HG02571 (cell line): ENCODE measurements at regions not wholly inside any gene's neighbourhood (a gene's known extent, or its start where the extent isn't known, plus 50 kb on each side); places are given as distances from the start of the nearest gene placed in this dataset.
"Not testable (repeated sequence)": the region's sequence is repeated elsewhere in the genome, so short reads cannot be mapped to it uniquely, and the experiment has no call there.

ENCODE experiments used
- ATAC-seq: cut with Tn5 transposase; IDR thresholded peaks from one replicate; pipeline ENCODE4 v1.9.1; 2021; ENCODE audit warnings: mild to moderate bottlenecking, moderate library complexity; ENCODE audit not compliant: unreplicated experiment

DNA sequence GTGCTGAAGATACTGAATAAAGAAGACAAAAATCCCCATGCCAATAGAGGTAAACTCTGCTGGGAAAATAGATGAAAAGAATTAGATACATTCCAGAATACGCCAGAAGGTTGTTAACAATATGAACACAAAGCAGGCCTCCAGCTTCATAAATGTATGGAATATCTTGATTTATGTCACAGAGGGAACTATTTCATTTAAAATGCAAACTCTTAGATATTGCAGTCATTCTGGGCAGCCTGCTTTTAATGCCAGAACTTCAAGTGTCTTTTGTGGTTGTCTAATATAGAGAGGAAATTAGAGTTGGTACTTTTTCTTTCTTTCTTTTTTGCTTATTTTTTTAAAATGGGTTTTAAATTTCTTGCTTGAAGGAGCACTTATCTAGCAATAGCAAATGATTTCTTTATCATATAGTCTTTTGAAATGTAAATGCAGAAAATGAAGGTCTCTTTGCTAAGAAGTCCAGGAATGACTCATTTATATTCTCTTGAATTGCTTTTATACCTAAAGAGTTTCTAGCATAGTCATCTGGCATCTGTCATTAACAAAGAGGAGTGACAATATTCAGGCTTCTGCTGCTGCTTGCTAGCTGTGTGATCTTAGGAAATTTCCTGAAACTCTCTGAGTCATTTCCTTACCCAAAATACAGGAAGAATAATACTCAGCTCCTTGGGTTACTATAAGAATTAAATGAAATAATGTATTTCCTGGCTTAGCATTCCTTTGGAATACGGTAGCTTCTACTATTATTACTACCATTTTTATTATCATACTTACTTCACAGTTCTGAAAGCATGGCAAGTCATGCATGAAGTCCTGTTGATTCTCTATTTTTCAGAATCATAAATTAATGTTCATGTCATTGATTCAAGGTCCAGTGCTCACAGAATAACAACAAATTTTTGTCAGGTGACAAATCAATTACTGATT lies 527.6 kb downstream of the DIPK2A start:
- ATAC-seq = no peak

DNA sequence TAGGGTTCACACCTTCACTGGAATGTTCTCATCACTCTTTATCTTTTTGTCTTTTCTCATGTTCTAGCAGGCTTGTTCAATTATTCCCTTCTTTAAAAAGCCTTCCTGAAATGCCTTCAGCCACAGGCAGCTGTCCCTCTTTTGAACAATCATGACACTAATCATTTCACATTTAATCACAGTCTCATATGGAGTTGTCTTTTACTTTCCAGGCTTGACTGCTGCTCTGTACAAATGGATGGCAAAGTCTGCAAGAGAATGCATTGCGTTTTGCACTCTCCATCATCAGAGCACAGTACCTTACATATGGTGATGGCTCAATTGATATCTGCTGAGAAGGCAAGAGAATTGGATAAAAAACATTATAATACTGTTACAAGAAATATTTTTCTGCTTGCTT lies 529.8 kb downstream of the DIPK2A start:
- ATAC-seq = no peak

DNA sequence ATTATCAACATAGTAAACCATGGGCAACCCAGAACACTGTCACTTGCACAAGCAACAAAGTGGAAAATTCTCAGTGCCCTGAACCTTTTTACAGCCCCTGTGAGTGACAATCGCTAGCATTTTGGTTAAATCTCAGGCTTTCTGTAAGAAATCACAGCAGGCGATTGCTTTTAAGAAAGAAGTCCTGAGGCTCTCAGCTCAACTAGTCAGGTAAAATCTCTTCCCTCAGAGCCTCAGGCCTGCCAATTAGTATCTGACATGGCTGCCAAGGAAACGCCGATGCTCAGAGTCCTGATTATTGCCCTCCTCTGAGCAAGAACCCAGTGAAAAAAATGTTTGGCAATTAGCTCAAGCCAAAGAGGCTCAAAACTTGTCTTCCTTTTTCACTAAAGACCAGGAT lies 530.8 kb downstream of the DIPK2A start:
- ATAC-seq = no peak

DNA sequence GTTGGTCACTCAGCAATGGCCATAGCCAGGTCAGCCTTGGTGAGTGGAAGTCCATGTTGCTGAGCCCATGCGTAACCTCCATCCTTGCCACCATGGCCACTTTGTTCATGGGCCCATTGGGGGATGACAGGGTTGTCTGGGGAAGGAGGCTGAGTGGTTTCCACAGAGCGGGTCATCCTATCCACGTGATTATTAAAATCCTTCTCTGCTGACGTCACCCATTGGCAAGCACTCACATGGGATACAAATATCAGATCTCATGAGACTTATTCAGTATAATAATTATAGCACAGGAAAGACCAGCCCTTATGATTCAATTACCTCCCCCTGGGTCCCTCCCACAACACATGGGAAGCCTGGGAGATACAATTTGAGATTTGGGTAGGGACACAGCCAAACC lies 534.8 kb downstream of the DIPK2A start:
- not testable (repeated sequence) for ATAC-seq

DNA sequence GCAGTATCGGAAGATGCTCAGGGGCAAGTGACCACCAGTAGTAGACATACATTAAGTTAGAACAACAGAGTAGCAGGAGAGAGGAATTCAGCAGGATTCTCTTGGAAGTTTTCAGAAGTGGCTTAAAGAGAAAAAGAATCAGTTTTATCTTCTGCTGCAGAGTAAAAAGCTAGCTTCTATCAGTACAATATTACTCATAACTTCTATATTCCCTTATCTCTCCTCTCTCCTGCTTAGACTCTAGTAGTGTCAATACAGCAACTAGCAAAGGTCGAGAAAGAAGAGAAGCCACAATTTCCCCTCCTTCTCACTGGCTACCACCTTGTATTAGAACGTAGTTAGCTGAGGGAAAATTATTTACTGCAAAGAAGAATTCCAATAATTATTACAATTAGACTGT lies 539.7 kb downstream of the DIPK2A start:
- ATAC-seq = no peak

DNA sequence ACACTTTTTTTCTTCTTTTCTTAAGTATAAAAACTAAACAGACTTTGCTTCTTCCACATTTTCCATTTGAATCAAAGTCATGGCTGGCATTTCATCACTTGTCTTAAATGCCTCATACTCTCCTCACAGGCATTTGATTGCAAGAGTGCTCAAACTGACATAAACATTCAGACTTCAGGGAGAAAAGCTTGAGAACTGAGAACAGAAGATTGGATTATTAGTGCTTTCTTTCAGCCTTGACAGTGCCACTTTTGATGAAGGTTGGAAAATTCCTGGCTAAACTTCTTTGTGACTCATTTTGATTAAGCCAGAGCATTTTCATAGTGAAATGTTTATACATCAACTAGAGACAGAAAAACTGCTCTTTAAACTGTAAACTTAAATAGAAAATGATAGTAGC lies 544.4 kb downstream of the DIPK2A start:
- no peak for ATAC-seq

DNA sequence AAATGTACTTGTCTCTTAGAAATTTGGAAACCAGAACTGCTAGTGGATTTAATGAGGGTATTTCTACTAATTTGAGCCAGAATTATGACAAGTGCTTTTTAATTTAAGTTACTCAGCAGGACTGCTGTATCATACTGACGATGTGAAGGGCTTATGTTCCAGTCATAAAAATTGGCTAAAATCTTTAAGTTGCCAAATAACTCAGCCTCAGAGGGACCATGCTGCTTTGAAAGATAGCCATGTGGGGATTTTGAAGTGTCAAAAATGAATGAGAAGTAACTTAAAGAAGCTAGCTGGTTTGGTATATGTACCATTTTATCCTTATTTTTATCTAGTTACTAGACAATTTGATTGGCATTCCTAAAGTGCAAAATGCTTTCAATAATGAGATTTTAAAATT lies 545.0 kb downstream of the DIPK2A start:
- ATAC-seq = no peak

DNA sequence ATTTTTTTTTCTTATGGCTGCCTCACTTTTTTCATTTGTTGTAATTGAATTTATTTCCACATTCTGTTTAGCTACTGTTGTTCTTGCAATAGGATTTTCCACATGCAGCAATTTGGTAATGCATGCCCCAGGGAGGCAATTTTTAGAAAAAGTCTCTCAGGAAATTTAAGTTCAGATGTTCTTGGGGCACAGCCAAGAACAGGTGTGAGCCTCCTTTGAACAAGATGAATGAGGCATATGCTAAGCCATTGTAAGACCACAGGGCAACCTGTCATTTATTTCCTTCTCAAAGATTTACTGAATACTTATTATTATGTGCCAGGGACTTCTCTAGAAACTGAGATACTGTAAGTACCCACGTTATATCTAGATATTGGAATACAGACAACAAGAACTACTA lies 549.5 kb downstream of the DIPK2A start:
- no peak for ATAC-seq

DNA sequence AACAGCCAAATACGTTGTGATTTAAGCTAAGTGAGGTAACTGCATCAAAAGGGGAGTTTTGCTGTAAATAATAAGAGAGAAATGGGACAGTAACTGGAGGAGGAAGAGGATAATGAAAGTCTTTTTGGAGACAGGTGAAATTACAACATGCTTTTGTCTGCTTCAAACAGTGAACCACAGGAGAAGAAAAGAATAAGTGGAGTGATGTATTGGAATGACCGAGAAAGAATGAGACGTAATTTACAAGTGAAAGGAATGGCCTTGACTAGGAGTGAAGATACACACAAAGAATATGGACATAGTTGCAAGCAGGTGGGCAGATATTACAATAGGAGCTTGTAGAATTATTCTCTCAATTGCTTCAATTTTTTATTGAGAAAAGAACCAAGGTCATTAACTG lies 550.8 kb downstream of the DIPK2A start:
- ATAC-seq = no peak

DNA sequence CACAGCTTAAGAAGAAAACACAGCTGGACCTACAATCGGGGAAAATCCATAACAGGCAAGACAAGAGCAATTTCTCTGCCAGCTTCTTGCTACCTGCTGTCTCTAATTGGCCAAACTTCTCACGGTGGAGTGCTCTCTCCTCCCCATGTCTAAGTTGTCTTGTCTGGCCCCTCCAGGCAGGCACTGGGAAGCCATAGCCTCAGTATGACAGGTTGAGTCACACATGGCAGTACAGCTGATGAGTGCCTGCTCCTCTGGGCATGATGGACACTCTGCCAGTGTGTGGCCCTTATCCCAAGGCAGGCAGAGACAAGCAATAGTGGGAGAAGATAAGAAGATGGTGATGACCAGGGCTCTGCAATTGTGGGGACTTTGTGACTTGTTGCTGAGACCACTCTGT lies 551.8 kb downstream of the DIPK2A start:
- no peak for ATAC-seq

DNA sequence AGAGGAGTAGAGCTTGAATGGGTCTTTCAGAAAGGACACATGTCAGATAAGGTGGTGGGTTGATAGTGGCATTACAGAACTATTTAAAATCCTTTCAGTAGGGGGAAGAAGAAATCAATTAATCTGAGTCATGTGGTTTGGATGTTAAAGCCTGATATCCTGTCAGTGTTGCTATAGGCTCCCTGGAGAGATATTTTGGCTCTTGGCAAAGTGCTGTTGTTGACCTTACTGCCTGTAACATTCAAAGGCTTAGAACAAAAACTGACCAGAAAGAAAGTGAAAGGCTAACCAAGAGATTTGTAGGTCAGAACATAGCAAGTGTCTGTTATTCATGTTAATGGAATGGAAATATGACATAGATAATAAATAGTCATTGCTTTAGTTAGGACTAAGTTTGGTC lies 552.9 kb downstream of the DIPK2A start:
- ATAC-seq = no peak

DNA sequence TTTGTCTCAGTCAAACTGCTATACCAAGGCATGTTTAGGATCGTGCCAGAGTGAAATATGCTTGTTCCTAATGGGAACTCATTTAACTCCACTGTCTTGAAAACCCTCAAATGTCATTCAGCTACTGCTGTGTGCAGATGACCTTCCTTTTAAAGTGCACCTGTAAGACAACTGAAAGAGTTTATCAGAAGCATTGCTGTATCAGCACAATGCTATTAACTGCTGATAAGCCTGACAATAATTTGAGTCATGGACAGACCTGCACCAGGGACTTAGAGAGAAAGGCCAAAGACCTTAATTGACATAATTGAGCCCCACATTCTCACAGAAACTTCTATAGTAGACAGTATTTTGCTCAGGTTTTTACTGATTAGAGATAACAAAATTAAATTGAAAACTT lies 557.9 kb downstream of the DIPK2A start:
- ATAC-seq = no peak

DNA sequence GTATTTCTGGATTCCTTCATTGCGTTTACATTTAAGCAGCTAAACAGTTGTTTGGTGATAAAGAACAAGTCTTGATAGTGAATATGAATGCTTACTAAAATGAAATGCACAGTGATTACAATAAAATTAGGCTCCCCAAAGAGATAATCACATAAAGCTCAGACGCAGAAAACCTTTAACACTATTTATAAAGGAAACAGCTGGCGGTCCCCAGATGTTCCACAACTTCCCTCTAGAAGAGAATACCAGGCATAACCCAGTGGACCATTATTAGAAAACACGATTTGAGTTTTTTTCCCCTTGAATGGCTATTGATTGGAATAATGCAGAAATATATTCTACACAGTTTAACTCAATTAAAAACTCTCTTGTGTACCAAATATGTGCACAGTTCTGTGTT lies 573.2 kb downstream of the DIPK2A start:
- no peak for ATAC-seq

DNA sequence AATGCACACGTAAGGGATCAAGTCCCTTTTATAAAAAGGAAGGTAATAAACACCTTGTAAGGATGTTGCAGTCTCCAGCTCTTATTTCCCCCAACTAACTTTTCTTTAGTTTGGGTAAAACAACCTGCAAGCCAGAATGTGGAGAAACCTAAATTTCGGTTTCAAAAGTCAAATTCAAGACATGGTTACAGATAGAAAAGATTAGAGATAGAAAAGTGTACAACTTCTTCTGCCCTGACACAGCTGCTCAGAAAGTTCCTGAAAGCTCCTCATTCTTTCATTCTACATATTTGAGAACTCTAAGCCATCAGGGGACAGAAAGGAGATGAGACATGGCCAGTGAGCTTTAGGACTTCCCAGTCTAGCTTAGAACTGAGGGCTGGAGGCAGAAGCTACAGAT lies 574.9 kb downstream of the DIPK2A start:
- ATAC-seq = no peak

DNA sequence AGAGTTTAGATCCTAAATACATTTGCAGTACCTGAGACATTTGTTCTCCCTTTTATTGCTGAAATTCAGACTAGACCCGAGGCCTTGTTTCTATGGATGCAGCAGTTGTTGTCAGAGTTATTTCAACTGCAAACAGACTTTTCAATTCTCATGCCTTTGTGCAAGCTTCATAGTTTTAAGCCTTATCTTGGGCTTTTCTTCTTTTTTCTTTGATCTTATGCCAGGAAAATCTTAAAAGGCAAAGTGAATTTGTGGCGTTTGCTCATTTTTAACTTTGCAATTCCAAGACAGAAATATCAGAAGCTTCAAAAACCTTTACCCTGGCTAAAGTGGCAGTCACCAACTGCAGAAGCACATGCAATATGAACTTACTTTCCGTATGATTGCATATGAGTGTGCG lies 576.7 kb downstream of the DIPK2A start:
- ATAC-seq = no peak

DNA sequence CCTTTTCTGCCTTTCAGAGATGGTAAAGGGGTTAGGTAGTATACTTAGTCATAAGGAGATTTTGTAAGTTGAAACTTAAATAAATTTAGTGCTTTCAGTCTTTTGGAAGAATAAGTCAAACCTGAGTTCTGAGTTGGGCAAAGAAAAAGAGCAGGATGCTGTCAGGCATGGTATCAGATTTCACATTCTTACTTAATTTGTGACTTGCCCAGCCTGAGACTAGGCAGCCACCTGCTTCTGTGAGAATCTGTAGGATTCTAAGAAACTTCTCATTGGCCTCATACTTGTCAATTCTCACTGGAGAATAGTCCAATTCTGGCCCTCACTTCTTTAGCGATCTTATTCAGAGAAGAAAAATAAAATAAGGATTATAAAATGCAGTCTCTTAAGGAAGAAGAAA lies 577.5 kb downstream of the DIPK2A start:
- no peak for ATAC-seq

DNA sequence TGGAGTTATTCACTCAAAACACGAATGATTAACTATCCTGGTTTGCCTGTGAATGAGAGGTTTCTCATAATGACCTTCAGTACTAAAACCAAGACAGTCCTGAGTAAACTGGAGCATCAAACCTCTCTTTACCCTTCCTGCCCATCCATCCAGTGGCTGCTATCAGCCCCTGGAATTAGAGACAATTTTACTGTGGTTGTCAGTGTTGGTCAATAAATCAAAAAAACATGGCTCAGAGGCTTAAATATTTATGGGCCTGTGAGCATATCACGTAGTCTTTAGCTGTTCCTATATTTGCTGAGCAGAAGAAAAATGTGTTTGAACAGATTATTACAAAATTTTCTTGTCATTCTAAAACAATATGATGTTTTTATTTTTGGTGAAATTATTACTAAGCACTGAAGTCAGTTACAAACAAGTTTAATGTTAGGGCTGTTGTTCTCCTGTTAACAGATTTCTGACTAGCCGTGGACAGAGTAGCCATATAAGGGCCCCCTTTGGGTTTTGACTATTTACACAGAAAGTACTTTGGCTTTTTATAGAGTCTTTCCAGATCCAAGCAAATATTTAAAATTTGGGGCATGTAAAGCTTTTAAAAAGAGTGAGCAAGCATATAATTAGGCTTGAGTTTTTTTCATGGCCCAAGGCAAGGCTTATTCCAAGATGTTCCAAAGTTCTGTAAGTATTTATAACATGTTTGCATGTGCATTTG lies 580.9 kb downstream of the DIPK2A start:
- ATAC-seq = no peak

DNA sequence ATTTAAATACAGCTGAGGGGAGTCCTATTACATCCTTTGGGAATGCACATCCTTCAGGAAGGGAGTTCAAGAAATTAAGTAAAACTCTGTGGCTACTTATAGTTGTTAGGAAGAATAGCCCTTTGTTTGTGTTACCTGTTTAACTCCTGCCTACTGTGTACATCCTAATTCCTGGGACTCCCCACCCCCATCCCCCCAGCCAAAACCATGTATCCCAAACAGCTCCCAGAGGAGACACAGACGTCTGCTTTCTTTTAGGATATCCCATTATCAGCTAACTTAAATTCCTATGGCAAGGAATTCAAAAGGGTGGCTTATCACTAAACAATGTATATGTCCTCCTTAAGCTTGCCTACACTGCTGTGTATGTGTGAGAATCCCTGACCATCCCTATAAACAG lies 581.7 kb downstream of the DIPK2A start:
- no peak for ATAC-seq

DNA sequence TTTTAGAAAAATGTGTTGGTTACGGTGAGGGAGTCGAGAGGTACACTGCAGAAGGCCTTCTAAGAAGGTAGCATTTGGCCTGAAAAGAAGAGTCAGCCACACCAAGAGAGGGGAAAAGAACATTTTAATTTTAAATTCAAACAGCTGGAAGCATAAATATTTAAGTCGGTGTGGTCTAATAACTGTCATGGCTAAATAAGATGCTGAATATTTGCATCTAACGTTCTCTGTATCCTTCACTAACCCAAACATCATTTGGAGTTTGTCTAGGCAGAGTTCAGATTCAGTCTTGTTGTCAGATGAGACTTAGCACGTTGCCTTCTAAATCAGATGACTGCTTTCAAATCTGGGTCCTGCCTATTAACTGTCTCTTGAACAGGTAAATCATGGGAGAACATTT lies 583.3 kb downstream of the DIPK2A start:
- ATAC-seq = no peak

DNA sequence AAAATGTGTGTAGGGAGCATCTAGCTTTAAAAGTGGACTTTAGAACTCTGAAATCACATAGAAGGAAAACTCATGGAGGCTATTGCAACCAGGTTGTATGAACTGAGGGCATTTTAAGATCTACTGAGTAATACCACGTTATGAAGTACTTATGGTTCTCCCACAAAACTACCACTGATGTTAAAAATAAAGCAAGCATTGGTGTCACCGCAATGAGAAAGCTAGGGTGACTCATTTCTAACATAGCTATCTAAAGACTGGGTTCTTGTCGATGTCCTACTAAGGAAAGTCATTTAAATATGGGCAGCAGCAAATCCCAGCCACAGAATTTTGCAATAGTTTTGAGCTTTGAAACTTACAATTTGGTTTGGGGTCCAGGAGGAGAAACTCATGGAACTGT lies 584.8 kb downstream of the DIPK2A start:
- peak; percentile 82 for ATAC-seq

DNA sequence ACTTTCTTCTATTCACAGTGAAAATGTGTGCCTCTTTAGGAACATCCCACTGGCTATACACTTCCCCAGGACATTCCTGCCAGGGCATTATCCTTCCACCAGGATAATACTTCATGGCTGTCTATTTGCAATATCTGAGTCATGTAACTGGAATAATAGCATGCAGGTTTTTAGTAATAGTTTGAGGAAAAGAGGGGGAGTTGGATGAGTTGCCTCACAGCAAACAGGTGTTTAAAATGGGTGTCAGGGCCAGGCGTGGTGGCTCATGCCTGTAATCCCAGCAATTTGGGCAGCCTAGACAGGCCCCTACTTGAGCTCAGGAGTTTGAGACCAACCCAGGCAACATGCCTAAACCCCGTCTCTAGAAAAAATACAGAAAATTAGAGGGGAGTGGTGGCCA lies 585.9 kb downstream of the DIPK2A start:
- ATAC-seq = no peak

DNA sequence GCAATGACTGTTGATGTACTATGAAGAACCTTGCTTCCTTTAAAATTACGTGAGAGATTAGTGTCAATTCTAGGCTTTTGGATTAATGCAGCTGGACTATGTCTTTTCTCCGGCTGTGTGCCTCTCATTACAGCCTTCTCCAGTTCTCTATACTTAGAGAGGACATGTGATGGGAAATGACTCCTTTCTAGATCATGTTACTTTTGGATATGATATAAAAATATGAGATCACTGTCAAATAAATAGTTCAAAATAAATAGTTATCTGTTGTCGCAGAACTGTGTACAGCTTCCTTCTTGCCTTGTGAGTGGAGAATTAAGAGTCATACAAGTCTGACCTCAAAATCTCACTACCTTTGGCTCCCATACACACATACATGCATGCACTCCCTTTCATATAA lies 592.4 kb downstream of the DIPK2A start:
- no peak for ATAC-seq
